Activated T-cell treated with anti-CD3 and anti-CD28 coated beads, Interleukin-2, amount 50 U/mL, for 24 hours (primary cell): ENCODE measurements at regions not wholly inside any gene's neighbourhood (a gene's known extent, or its start where the extent isn't known, plus 50 kb on each side); places are given as distances from the start of the nearest gene placed in this dataset.

ENCODE experiments used
- DNase-seq: peaks from one replicate; pipeline ENCODE4 v3.0.0-alpha.2; 2020
- H3K27ac Mint-ChIP-seq: 2 replicates; pipeline ENCODE4 v1.8.0; 2020; ENCODE audit warnings: mild to moderate bottlenecking, mixed read lengths
- H3K27me3 Mint-ChIP-seq: 2 replicates; pipeline ENCODE4 v1.8.0; 2020; ENCODE audit warnings: mixed read lengths
- H3K36me3 Mint-ChIP-seq: 2 replicates; pipeline ENCODE4 v1.8.0; 2020; ENCODE audit warnings: low read depth, mixed read lengths
- H3K4me1 Mint-ChIP-seq: 2 replicates; pipeline ENCODE4 v1.8.0; 2020; ENCODE audit warnings: low read depth, mixed read lengths
- H3K4me3 Mint-ChIP-seq: 2 replicates; pipeline ENCODE4 v1.8.0; 2020; ENCODE audit warnings: mild to moderate bottlenecking, moderate library complexity, mixed read lengths
- H3K9me3 Mint-ChIP-seq: 2 replicates; pipeline ENCODE4 v1.8.0; 2020; ENCODE audit warnings: mixed read lengths

DNA sequence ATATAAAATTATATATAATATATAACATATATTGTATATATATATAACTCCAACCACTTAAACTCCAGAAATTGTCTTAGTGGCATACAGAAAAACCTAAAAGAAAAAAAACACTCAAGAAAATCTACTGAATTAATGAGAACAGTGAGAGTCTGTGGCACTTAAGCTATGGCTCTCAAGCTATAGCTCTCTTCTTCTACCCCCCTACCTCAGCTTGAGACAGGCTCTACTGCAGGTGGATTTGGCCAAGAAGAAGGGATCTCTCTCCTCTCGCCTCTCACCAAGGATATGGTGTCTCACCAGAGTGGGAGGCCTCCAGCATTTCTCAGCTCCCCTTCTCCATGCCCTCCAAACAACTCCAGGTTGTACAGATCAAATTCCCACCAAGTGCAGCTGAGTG is 64.5 kb upstream of the DAB2 start:
- Mint-ChIP-seq H3K4me3 (no peak overlapping the region), H3K27ac (no peak overlapping the region), H3K27me3 (peaks cover 3% of the 10 kb centered on the region), H3K36me3 (no peaks in the 10 kb centered on the region), H3K4me1 (no peaks in the 10 kb centered on the region), H3K9me3 (peaks cover 12% of the 10 kb centered on the region)
- DNase-seq = no peak

DNA sequence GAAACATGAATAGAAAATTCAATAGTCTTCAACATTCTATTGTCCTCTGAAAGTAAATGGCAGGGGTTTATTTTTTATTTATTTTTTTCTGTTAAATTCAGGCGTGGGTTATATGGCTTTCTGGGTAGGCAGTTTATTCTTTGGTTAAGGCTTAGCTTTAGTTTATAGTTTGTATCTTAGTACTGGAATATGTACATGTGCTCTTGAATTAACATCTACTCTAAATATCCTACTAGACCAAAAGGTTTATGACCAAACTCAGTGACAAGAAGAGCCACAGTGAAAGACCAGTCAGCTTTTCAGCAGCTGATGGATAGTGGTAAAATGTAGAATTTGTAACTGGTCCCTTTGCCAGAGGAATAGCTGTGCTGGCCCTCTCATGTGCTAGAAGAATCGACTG is 62.0 kb upstream of the DAB2 start:
- no peaks in the 10 kb centered on the region for H3K36me3 Mint-ChIP-seq
- no peaks in the 10 kb centered on the region for H3K4me1 Mint-ChIP-seq
- H3K9me3 Mint-ChIP-seq = peaks cover 9% of the 10 kb centered on the region
- no peak for DNase-seq
- H3K4me3 Mint-ChIP-seq = no peak overlapping the region
- H3K27me3 Mint-ChIP-seq = no peaks in the 10 kb centered on the region
- no peak overlapping the region for H3K27ac Mint-ChIP-seq

DNA sequence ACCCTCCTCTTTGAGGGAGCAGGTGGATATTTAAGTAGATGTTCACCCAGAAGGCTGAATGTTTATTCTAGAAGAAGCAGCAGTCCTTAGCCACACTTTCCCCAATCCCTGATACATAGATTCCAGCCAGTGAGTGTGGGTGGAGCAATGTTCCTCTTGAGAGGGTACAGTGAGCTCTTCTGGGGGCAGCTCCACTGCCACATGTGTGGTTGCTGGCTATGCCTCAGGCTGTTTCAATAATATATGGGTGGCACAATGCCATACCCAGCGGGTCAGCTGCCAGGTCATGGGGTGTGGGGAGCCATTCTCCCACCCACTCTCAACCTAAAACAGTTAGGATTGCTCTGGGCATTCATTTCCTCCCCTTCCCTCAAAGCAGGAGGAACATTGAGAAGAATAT is 61.6 kb upstream of the DAB2 start:
- Mint-ChIP-seq H3K36me3 (no peaks in the 10 kb centered on the region), H3K4me1 (no peaks in the 10 kb centered on the region), H3K27me3 (no peaks in the 10 kb centered on the region), H3K9me3 (peaks cover 9% of the 10 kb centered on the region), H3K27ac (no peak overlapping the region), H3K4me3 (no peak overlapping the region)
- no peak for DNase-seq

DNA sequence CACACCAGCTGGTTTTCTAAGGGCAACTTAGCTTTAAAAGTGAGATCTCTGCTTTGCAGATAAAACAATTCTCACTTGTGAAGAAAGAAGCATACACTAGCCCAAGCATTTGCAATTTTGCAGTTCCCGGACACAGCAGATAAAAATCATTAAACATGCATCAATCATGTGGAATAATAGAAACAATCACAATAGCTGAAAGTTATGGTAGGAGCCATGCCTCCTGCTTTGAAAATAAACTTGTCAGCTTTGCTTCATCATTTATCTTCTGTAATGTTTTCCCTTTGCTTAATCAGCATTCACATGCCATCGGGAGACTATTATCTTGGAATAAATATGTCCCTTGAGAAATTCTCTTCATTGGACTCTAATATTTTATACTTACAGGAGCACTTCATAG is 60.3 kb upstream of the DAB2 start:
- H3K9me3 Mint-ChIP-seq = peaks cover 8% of the 10 kb centered on the region
- no peaks in the 10 kb centered on the region for H3K27me3 Mint-ChIP-seq
- no peaks in the 10 kb centered on the region for H3K4me1 Mint-ChIP-seq
- no peaks in the 10 kb centered on the region for H3K36me3 Mint-ChIP-seq
- DNase-seq = no peak
- no peak overlapping the region for H3K4me3 Mint-ChIP-seq
- no peak overlapping the region for H3K27ac Mint-ChIP-seq

DNA sequence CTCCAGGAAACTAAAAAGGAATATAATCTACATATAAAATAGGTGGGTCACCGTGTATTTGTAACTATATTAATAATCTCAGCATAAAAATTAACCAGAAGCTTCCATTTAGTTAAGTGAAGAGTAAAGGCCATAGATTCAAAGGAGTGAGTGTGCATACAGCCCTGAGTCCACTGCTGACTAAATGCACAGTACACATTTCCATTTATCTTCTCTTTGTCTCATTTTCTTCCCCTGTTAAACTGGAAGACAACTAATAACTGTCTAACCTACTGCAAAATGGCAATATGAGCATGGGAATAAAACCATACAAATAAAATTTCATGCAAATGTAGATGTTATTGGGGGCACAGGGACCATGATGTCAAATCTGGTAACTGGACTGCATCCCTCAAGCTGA is 59.9 kb upstream of the DAB2 start:
- no peak for DNase-seq
- Mint-ChIP-seq H3K27me3 (no peaks in the 10 kb centered on the region), H3K36me3 (no peaks in the 10 kb centered on the region), H3K4me3 (no peak overlapping the region), H3K4me1 (no peaks in the 10 kb centered on the region), H3K27ac (no peak overlapping the region), H3K9me3 (peaks cover 4% of the 10 kb centered on the region)

DNA sequence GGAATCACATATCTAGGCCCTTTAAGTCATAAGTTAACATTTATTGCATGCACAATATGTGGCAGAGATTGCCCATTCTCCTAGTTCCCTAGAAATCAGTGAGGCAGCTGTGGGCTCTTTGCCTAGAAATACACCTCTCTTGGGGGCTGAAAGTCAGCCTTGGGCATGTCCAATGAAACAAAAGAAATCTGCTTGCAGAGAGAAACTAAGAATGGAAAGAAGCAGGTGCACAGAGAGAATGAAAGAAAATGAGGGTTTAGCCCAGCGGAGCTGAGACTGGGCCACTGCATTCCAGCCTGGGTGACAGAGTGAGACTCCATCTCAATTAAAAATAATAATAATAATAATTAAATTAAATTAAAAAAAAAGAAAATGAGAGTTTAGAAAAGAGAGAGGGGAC is 57.3 kb upstream of the DAB2 start:
- no peak overlapping the region for H3K27ac Mint-ChIP-seq
- no peaks in the 10 kb centered on the region for H3K9me3 Mint-ChIP-seq
- H3K4me1 Mint-ChIP-seq = no peaks in the 10 kb centered on the region
- H3K36me3 Mint-ChIP-seq = no peaks in the 10 kb centered on the region
- H3K4me3 Mint-ChIP-seq = no peak overlapping the region
- H3K27me3 Mint-ChIP-seq = no peaks in the 10 kb centered on the region
- DNase-seq = no peak

DNA sequence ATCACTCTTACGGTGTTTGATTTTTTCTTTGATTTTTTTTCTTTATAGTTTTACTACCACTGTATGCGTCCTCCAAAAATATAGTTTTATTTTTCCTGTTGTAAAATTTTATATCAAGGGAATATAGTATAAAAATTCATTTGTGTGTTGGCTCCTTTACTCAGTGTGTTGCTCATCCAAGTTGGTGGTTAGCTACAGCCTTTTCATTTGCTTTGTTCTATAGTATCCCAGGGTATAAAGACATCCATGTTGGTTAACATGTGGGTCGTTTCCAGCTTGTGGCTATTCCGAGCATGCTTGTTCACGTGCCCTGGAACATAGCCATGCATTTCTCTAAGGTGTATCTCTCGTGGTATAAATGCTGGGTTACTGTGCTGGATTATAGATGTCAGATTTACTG is 54.8 kb upstream of the DAB2 start:
- Mint-ChIP-seq H3K4me1 (no peaks in the 10 kb centered on the region), H3K4me3 (no peak overlapping the region), H3K27me3 (peaks cover 5% of the 10 kb centered on the region), H3K27ac (no peak overlapping the region), H3K9me3 (no peaks in the 10 kb centered on the region), H3K36me3 (no peaks in the 10 kb centered on the region)
- DNase-seq = no peak

DNA sequence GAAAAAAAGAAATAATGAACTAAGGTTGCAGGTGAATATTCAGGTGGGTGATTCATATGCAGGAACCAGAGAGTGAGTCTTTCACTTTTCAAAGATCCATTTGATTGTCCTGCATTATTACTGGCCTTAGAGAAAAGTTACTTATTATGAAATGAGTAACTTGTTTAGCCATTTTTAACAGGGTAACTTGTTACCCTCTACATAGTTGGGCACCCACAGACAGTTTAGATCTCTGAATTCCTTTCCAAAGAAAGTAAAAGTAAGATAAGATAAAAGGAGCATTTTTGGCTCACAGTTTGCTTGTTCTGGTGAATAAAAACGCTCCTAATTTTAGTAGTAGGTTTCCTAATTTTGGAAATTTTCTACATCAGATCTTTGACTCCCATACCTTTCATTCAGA is 54.1 kb upstream of the DAB2 start:
- H3K27ac Mint-ChIP-seq = no peak overlapping the region
- H3K36me3 Mint-ChIP-seq = no peaks in the 10 kb centered on the region
- H3K9me3 Mint-ChIP-seq = no peaks in the 10 kb centered on the region
- H3K4me3 Mint-ChIP-seq = no peak overlapping the region
- DNase-seq = no peak
- H3K4me1 Mint-ChIP-seq = no peaks in the 10 kb centered on the region
- H3K27me3 Mint-ChIP-seq = peaks cover 5% of the 10 kb centered on the region

DNA sequence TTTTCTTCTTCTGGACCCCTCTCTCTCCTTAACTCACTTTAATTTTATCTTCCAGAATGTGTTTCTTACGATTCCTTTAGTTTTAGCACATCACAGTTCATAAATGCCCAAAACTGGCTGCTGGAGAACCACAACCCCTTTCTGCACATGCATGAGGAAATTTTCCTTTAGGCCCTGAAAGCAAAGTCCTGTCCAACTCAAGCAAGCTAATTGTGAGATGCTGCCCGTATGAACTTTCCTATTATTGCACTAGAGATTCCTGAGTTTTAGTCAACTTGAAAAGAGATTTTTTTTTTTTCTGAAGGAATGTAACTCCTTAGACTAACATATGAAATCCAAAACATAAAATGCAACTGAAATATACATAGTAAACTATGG is 52.1 kb upstream of the DAB2 start:
- DNase-seq = no peak
- Mint-ChIP-seq H3K27me3 (peaks cover 5% of the 10 kb centered on the region), H3K36me3 (no peaks in the 10 kb centered on the region), H3K4me3 (no peak overlapping the region), H3K4me1 (no peaks in the 10 kb centered on the region), H3K9me3 (no peaks in the 10 kb centered on the region), H3K27ac (no peak overlapping the region)

DNA sequence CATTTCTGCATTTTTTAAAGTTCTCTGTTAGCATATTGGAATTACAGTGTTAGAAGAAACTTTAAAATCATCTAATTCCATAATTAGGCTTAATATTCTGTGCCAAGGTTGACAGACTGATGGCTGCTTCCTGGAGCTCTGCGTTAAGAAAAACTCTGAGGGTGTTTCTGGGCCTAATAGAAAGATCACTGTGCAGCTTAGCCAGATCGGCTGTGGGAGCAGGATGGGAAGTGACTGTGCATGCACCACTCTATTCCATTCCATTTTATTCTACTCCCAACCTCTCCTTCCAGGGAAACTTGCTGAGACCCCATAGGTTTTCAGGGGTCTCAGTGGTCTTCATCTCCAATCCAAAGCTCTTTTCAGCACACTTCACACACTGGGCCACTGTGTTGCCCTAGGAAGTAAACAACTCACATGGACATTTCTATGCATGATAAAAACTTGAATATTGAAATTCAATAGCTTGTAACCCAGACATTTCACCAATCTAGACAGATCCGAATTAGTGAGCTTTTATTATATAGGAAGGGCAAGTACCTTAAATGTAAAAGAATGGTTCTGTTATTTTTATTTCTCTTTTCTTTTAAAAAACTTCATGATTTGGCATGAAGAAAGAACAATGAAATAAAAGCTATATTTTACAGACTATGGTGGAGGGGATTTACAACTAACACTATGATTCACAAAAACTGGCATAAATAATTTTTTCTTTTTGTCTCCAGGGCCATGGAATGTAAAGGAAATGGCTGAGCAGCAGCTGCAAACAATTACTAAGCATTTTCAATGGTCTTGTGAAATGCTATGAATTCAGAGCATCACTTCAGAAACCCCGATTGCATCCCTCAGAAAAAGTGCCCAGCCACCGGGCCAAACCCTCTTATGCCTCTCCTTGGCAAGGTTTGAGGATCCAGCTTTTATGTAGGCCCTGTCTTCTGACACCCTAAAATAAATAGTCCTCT is 51.4 kb upstream of the DAB2 start:
- H3K9me3 Mint-ChIP-seq = no peaks in the 10 kb centered on the region
- H3K4me3 Mint-ChIP-seq = no peak overlapping the region
- peaks cover 5% of the 10 kb centered on the region for H3K27me3 Mint-ChIP-seq
- H3K4me1 Mint-ChIP-seq = no peaks in the 10 kb centered on the region
- no peak for DNase-seq
- H3K36me3 Mint-ChIP-seq = no peaks in the 10 kb centered on the region
- no peak overlapping the region for H3K27ac Mint-ChIP-seq

DNA sequence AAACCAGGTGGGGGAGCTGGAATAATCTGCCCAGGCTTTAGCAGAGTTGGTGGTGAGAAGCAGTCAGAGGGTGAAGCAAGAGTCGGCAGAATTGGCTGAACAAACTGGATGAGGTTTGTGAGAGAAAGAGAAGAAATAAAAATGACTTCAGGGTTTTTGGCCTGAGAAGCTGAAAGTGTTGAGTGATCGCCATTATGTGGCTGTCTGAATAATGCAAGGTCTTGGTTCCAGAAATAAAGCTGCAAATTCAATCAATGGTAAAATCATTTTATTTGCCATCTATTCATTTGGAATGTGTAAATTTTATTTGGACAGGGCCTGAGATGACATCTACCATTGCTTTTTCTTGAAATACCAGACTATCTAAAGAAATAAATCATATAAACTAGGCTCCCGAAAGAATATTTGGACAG is 50.4 kb upstream of the DAB2 start:
- no peaks in the 10 kb centered on the region for H3K36me3 Mint-ChIP-seq
- H3K27ac Mint-ChIP-seq = no peak overlapping the region
- no peaks in the 10 kb centered on the region for H3K4me1 Mint-ChIP-seq
- peaks cover 5% of the 10 kb centered on the region for H3K27me3 Mint-ChIP-seq
- DNase-seq = no peak
- H3K4me3 Mint-ChIP-seq = no peak overlapping the region
- no peaks in the 10 kb centered on the region for H3K9me3 Mint-ChIP-seq
